Middle frontal gyrus (tissue), 1 donor: ENCODE measurements at regions not wholly inside any gene's neighbourhood (a gene's known extent, or its start where the extent isn't known, plus 50 kb on each side); places are given as distances from the start of the nearest gene placed in this dataset.
"Not testable (repeated sequence)": the region's sequence is repeated elsewhere in the genome, so short reads cannot be mapped to it uniquely, and the experiment has no call there.

Experiments
- DNase-seq: peaks from one replicate; pipeline ENCODE4 v3.0.0-alpha.2; 2015; ENCODE audit warnings: low spot score; ENCODE audit errors: extremely low spot score

DNA sequence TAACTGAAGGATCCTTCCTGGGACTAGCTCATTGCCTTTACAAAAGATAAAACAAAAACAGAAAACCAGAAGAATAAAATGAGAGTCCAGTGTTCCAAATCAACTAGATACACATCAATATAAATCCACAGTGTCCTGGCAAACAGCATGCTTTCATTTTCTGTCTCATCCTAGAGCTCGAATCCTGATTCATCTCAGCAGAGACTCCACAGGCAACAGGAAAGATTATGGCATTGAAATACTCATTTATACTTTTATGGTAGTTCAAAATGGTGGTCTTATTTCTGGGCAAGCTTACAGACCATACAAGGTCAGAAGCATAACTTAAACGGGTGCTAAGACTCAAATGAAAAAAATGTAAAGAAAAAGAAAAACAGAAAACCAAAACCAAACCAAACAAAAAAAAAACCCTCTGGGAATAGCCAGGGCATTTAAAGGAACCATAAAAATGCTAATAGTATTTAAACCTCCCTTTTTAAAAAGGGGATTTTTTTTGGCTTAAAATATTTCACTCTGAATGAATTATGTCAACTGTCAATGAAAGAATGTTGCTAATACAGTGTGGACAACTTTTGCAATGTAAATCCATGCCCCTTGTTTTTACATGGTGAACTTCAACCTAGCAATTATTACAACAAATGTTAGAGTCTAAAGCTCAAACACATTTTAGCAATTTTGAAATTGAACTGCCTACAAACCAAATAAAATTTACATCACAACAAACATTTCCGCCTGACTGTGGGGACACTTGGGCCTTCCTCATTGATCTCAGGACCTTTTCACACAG, 57.9 kb downstream of the GPR101 start:
- DNase-seq, result no peak

DNA sequence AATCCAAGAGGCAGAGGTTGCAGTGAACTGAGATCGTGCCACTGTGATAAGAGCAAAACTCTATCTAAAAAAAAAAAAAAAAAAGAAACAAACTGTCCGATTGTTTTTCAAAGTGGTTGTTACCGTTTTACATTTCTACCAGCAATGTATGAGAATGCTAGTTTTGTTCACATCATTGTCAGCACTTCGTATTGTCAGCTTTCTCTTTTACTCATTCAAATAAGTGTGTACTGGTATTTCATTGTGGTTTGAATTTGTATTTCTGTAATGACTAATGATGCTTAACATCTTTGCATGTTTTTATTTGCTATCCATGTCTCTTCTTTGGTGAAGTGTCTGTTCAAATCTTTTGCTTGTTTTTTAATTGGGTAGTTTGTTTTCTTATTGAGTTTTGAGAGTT, 65.8 kb downstream of the GPR101 start:
- DNase-seq, result no peak

- DNase-seq, result no peak
These were observed 69.8 kb downstream of the GPR101 start for GRCh38 chrX:136963973-136964372.

- DNase-seq, result no peak
These were observed 72.1 kb downstream of the GPR101 start for GRCh38 chrX:136961594-136962135.

- peak; percentile 12 for DNase-seq
These were observed 74.4 kb upstream of the RBMX start for GRCh38 chrX:136954930-136955329.

GRCh38 chrX:136953867-136954787, 73.6 kb upstream of the RBMX start:
- DNase-seq, result peak; percentile 22

- DNase-seq, result no peak
These were observed 69.7 kb upstream of the RBMX start for GRCh38 chrX:136950211-136950610.

- DNase-seq, result no peak
These were observed 61.1 kb upstream of the RBMX start for GRCh38 chrX:136941396-136942337.

DNA sequence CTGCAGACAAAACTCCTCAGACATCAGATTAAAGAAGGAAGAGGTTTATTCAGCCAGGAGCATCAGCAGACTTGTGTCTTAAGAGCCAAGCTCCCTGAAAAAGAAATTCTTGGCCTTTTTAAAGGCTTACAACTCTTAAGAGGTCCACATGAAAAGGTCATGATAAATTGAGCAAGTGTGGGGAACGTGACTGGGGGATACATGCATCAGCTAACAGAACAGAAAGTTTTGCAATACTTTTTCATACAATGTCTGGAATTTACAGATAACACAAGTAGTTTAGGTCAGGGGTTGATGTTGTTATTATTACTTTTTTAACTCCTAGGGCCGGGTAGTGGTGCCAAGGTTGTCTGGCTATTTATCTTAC, 55.6 kb upstream of the RBMX start:
- no peak for DNase-seq

DNA sequence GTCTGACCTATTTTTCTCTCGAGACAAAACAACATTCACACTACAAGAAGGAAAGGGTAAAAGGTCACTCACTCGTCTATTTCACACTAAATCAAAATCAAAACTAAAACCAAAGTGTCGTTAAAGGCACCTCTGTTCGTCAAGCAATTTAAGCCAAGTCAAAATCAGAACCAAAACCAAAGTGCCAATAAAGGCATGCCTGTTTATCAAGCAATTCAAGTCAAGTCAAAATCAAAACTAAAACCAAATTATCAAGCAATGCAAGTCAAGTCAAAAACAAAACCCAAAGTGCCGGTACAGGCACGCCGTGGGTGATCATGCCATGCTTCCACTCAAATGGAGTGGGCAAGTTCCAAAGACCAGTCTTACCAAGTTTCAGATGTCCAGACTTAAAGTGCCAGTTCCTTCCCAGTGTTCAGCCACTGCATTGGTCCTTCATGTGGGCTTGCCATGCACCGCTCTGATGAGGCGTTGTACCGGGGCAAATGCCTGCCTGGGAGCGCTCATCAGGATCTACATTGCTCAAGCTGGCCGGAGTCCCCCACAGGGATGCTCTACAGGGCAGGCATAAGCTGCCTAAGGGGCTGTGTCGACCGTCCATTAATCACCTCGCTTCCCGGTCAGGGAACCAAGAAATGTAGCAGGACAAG, 55.1 kb upstream of the RBMX start:
- DNase-seq, result not testable (repeated sequence)

GRCh38 chrX:136934652-136935051, 54.1 kb upstream of the RBMX start:
- DNase-seq, result not testable (repeated sequence)

- no peak for DNase-seq
These were observed 53.2 kb upstream of the RBMX start for GRCh38 chrX:136933611-136934145.

DNA sequence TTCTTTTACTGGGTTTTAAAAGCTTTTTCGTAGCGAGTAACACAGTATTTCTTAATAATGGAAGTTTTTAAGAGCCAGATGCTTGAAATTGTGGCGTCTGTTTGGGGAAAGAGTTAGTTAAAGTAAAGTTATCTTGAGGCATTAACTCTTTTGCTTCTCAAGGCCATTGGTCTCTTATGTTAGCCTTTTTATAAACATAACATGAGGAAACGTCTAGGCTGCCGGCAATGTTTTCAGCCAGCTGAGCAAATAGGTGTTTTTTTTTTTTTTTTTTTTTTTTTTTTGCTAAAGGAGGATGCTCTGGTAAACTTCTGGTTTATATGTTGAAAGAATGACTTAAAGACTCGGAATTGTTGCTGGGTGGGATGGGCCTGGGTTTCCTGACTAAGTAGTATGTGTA, 51.1 kb upstream of the RBMX start:
- DNase-seq, result no peak
